HL-60 (cell line): ENCODE measurements at regions not wholly inside any gene's neighbourhood (a gene's known extent, or its start where the extent isn't known, plus 50 kb on each side); places are given as distances from the start of the nearest gene placed in this dataset.

Source experiments
- DNase-seq, 2 experiments: peaks; one replicate each; pipeline ENCODE4 v3.0.0-alpha.2; 2010 to 2020; ENCODE audit warnings: low read depth in 1 of 2, low spot score in 1 of 2
- H3K27ac ChIP-seq: fragments of 250-450 bp; sonication (Bioruptor Pico); replicated peaks from 2 replicates; pipeline ENCODE4 v1.5.1; 2020; ENCODE audit warnings: mild to moderate bottlenecking, moderate library complexity
- H3K27me3 ChIP-seq: fragments of 250-450 bp; sonication (Bioruptor Pico); 2 replicates; pipeline ENCODE4 v1.5.1; 2021; ENCODE audit warnings: mild to moderate bottlenecking, moderate library complexity; ENCODE audit not compliant: insufficient read depth, poor library complexity, severe bottlenecking
- H3K4me3 ChIP-seq: replicated peaks from 2 replicates; pipeline ENCODE4 v1.5.1; 2011; ENCODE audit warnings: mild to moderate bottlenecking, control low read depth, low read length; ENCODE audit not compliant: insufficient read depth
- CTCF ChIP-seq: IDR thresholded peaks from one replicate; pipeline ENCODE4 v1.5.1; 2011; ENCODE audit warnings: low read length, control low read depth, inconsistent platforms; ENCODE audit not compliant: insufficient read depth
- GABPA ChIP-seq: IDR thresholded peaks from 2 replicates; pipeline ENCODE4 v1.6.1; 2012; ENCODE audit warnings: low read depth
- POLR2AphosphoS5 ChIP-seq: IDR thresholded peaks from 2 replicates; pipeline ENCODE4 v1.6.1; 2012; ENCODE audit warnings: low read depth
- REST ChIP-seq: IDR thresholded peaks from 2 replicates; pipeline ENCODE4 v1.6.1; 2012; ENCODE audit warnings: low read depth; ENCODE audit not compliant: insufficient replicate concordance
- SPI1 ChIP-seq: IDR thresholded peaks from 2 replicates; pipeline ENCODE4 v1.6.1; 2012; ENCODE audit warnings: low read depth, mild to moderate bottlenecking, borderline replicate concordance

- H3K27ac ChIP-seq, result no peak overlapping the region
- TF ChIP-seq SPI1 (no peak), REST (no peak), POLR2AphosphoS5 (no peak), CTCF (no peak), GABPA (no peak)
- H3K27me3 ChIP-seq, result no peaks in the 10 kb centered on the region
- no peak overlapping the region for H3K4me3 ChIP-seq
- no peak for DNase-seq
Observed at GRCh38 chr9:88196142-88196790, 58.0 kb upstream of the SPATA31C2 start.

- no peak overlapping the region for H3K4me3 ChIP-seq
- H3K27ac ChIP-seq, result no peak overlapping the region
- DNase-seq, result no peak
- H3K27me3 ChIP-seq, result no peaks in the 10 kb centered on the region
- TF ChIP-seq SPI1, result no peak
- no peak for TF ChIP-seq REST
- no peak for TF ChIP-seq GABPA
- TF ChIP-seq POLR2AphosphoS5, result no peak
- TF ChIP-seq CTCF, result no peak
Observed at GRCh38 chr9:88193766-88194165, 55.5 kb upstream of the SPATA31C2 start.

GRCh38 chr9:88191456-88191855 lies 53.2 kb upstream of the SPATA31C2 start:
- TF ChIP-seq POLR2AphosphoS5 (no peak), GABPA (no peak), CTCF (no peak), REST (no peak), SPI1 (no peak)
- Histone ChIP-seq H3K27me3 (no peaks in the 10 kb centered on the region), H3K27ac (no peak overlapping the region), H3K4me3 (no peak overlapping the region)
- no peak for DNase-seq
